Prostate gland (tissue), 2 donors: ENCODE measurements at regions not wholly inside any gene's neighbourhood (a gene's known extent, or its start where the extent isn't known, plus 50 kb on each side); places are given as distances from the start of the nearest gene placed in this dataset.

Source experiments
- POLR2AphosphoS5 ChIP-seq: sonication (generic); formaldehyde crosslinking; IDR thresholded peaks from one replicate; pipeline ENCODE4 v1.6.1; 2017; ENCODE audit warnings: antibody characterized with exemption
- TF ChIP-seq, protein P1 (sequence below), 4 experiments: fragments of 200-600 bp in 2 of 4; fragments of 450-650 bp in 2 of 4; sonication (generic) in 2 of 4; IDR thresholded peaks; 1 replicate in 3 of 4; 2 replicates in 1 of 4; pipeline ENCODE4 v1.5.1; 2016 to 2019; ENCODE audit warnings: antibody characterized with exemption in 4 of 4, mild to moderate bottlenecking in 2 of 4, moderate library complexity in 2 of 4

DNA sequence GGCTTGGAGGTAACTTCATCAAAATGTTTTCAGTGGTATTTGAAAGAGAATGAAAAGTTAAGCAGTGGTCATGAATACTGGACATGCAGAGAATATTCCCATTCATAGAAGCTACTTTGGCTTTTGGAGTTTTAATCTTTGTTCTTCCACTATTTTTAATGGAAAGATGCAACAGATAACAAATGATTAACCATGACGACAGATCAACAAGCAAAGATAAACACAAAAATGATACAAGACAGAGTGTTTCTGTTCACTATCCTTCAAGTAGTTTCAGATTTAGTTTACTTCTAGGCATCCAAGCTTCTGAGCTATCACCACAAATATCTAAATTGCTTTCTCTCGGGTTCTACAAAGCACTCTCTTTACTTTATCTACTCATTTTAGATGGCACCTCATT, 1004.9 kb upstream of the ADGRL3 start:
- TF ChIP-seq, protein P1, sequence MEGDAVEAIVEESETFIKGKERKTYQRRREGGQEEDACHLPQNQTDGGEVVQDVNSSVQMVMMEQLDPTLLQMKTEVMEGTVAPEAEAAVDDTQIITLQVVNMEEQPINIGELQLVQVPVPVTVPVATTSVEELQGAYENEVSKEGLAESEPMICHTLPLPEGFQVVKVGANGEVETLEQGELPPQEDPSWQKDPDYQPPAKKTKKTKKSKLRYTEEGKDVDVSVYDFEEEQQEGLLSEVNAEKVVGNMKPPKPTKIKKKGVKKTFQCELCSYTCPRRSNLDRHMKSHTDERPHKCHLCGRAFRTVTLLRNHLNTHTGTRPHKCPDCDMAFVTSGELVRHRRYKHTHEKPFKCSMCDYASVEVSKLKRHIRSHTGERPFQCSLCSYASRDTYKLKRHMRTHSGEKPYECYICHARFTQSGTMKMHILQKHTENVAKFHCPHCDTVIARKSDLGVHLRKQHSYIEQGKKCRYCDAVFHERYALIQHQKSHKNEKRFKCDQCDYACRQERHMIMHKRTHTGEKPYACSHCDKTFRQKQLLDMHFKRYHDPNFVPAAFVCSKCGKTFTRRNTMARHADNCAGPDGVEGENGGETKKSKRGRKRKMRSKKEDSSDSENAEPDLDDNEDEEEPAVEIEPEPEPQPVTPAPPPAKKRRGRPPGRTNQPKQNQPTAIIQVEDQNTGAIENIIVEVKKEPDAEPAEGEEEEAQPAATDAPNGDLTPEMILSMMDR (IDR thresholded peaks at IDR 0.05), result no peak
- no peak for TF ChIP-seq POLR2AphosphoS5
